Kidney (tissue), 13 donors: ENCODE measurements at regions not wholly inside any gene's neighbourhood (a gene's known extent, or its start where the extent isn't known, plus 50 kb on each side); places are given as distances from the start of the nearest gene placed in this dataset.

Experiments used
- DNase-seq, 5 donors: peaks; one replicate each; pipeline ENCODE4 v3.0.0-alpha.2; 2013 to 2020
- FAIRE-seq: peaks from 2 replicates; lab custom pipeline; 2012; peaks lifted over from hg19 to GRCh38; lab: Jason Lieb, UNC
- H3K27ac ChIP-seq, 2 donors: one replicate each; pipeline ENCODE4 v1.7.0; 2013; ENCODE audit warnings: low read depth in 2 of 2, low read length in 2 of 2, inconsistent platforms in 1 of 2
- H3K27me3 ChIP-seq: one replicate; pipeline ENCODE4 v1.7.1; 2013; ENCODE audit warnings: low read length, inconsistent platforms; ENCODE audit not compliant: control insufficient read depth, insufficient read depth
- H3K36me3 ChIP-seq, 3 donors: one replicate each; pipeline versions ENCODE4 v1.7.0 to v1.7.1; 2013; ENCODE audit warnings: low read length in 3 of 3, control low read depth in 1 of 3, inconsistent platforms in 1 of 3; ENCODE audit not compliant: insufficient read depth in 3 of 3, control insufficient read depth in 2 of 3
- H3K4me1 ChIP-seq, 3 donors: one replicate each; pipeline versions ENCODE4 v1.7.0 to v1.7.1; 2013; ENCODE audit warnings: low read length in 3 of 3, inconsistent platforms in 1 of 3, low read depth in 1 of 3; ENCODE audit not compliant: control insufficient read depth in 2 of 3, insufficient read depth in 2 of 3
- H3K4me3 ChIP-seq, 3 donors: one replicate each; pipeline versions ENCODE4 v1.7.0 to v1.8.1; 2013; ENCODE audit warnings: low read length in 3 of 3, control low read depth in 1 of 3, inconsistent platforms in 1 of 3
- H3K9ac ChIP-seq, 3 donors: one replicate each; pipeline versions ENCODE4 v1.7.0 to v1.7.1; 2013; ENCODE audit warnings: low read length in 3 of 3, control low read depth in 1 of 3, inconsistent platforms in 1 of 3
- H3K9me3 ChIP-seq, 3 donors: one replicate each; pipeline versions ENCODE4 v1.7.0 to v1.7.1; 2013; ENCODE audit warnings: low read length in 3 of 3, control low read depth in 1 of 3, inconsistent platforms in 1 of 3; ENCODE audit not compliant: control insufficient read depth in 2 of 3, insufficient read depth in 1 of 3
- CTCF ChIP-seq: IDR thresholded peaks from 3 replicates; pipeline ENCODE4 v1.5.1; 2012; ENCODE audit warnings: mild to moderate bottlenecking, moderate library complexity, borderline replicate concordance; ENCODE audit not compliant: insufficient read depth; ENCODE audit errors: extremely low read depth
- intact Hi-C: fragments of 100-400 bp; cut with DNase I; formaldehyde crosslinking; loops from one replicate; pipeline ENCODE4 v1.11.1; 2022
- donor health status: control.
- donor health status: control.
- donor health status: control.
- donor health status: control.
- donor health status: control.
- donor health status: DM: yes; HTN: yes; CAD: no.
- donor health status: Normal renal cell carcinoma (clear cell type).

DNA sequence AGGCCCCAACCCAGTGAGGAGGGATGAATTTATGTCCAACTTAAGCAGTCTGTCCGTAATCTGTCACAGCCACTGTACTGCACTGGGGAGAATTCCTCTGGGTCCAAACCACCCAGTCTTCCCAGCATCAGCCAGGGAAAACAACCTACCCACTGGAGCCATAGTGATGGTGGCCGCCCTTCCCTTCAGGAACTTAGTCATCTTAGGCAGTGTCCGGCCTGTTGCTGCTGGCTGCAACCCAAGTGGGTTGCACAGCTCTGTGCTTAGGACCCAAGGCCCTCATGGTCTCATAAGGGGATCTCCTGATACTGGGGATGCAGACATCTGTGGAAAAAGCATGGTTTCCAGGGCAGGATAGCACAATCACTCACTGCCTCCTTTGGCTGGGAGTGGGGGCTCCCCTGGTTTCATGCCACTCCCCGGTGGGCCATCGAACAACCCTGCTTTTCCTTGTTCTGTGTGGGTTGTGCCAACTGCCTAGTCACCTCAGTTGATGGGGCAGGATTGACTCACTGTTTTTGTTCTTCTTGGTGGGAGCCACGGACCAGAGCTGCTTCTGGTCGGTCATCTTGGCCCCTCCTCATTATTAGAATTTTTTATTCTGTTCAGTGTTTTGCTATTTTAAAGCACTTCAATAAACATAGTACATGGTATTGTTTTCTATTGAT is 591.9 kb downstream of the DOK5 start:
- H3K4me3 ChIP-seq: no peak overlapping the region
- DNase-seq (no peak), FAIRE-seq (no peak)
- H3K27ac ChIP-seq: no peak overlapping the region
- no peaks in the 10 kb centered on the region for H3K36me3 ChIP-seq
- peaks cover 0 to 2% (median 2%) of the 10 kb centered on the region in 3 donors for H3K9me3 ChIP-seq
- H3K9ac ChIP-seq: no peak overlapping the region
- no peaks in the 10 kb centered on the region for H3K4me1 ChIP-seq
- H3K27me3 ChIP-seq: no peaks in the 10 kb centered on the region
- TF ChIP-seq CTCF: no peak
- intact Hi-C loops: no loop called here

DNA sequence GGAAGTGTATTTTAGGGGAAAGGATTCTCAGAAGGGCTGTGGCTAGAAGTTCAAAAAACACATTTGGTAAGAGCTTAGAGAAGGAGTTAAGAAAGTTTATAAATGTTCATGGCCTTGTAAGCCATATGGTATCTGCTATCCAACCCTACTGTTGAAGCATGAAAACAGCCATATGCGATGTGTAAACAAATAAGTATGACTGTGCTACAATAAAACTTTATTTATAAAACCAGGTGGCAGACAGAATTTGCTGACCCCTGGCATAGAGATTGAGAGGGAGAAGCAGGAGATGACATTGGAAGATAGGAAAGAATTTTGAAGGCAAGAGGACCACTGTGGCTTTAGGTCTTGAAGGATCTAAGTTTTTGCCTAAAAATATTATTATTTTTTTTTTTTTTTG is 583.5 kb downstream of the DOK5 start:
- FAIRE-seq: no peak
- TF ChIP-seq CTCF: no peak
- no peak overlapping the region for H3K27ac ChIP-seq
- H3K27me3 ChIP-seq: no peaks in the 10 kb centered on the region
- H3K36me3 ChIP-seq: no peaks in the 10 kb centered on the region
- H3K4me1 ChIP-seq: no peaks in the 10 kb centered on the region
- H3K9me3 ChIP-seq: no peaks in the 10 kb centered on the region
- no peak overlapping the region for H3K4me3 ChIP-seq
- intact Hi-C loops: no loop called here
- DNase-seq: no peak
- no peak overlapping the region for H3K9ac ChIP-seq

DNA sequence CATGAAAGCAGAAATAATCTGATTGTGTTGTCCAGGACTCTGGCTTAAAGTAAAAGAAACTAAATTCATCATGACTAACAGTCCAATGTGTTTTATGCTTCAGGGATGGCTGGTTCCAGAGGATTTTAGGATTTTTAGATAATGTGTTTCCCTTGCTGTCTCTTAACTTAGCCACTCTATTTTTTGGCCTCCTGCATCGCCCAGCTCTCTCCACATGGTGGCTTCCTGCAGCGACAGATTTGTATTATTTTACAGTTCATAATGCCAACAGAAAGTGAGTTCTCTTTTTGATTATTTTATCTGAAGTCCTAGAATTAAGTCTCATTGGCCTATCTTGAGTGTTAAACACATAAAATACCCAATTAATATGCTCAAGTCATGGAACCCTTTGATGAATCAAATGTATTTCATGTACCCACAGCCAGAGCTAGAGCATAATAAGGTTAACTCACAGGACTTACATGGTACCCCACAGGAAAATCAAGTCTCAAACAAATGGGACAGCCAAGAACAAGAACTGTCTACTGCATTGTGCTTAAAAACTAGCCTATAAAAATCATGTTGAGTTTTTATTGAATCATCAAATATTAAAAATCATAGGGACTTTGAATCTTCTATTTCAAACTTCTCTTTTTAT is 582.5 kb downstream of the DOK5 start:
- intact Hi-C loops: no loop called here
- Histone ChIP-seq H3K27me3 (no peaks in the 10 kb centered on the region), H3K4me3 (no peak overlapping the region), H3K9ac (no peak overlapping the region), H3K36me3 (no peaks in the 10 kb centered on the region), H3K4me1 (no peaks in the 10 kb centered on the region), H3K27ac (no peak overlapping the region), H3K9me3 (no peaks in the 10 kb centered on the region)
- DNase-seq (peak in 1 of 5 donors; percentile 2), FAIRE-seq (no peak)
- TF ChIP-seq CTCF: peak; percentile 21
